ENCODE measurements at regions not wholly inside any gene's neighbourhood (a gene's known extent, or its start where the extent isn't known, plus 50 kb on each side); places are given as distances from the start of the nearest gene placed in this dataset.

DNA sequence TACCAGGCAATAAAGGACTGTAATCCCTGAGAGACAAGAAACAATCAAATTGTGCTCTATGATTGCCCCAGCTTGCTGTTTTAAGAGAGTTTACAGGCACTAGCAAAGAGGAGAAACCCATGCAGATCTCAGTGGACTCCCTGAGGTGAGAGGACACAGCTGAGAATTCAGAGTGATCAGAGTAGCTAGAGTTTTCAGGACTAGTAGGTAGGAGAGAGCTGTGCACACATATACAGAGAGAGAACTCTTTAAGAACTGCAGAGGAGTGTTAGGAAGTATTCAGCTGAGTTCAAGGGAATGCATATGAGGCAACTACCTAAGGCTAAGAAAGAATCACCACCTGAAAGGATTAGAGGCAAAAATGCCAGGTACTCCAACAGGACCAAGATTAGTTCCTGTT lies 904.8 kb downstream of the CDH8 start:
- TF ChIP-seq, protein P1, sequence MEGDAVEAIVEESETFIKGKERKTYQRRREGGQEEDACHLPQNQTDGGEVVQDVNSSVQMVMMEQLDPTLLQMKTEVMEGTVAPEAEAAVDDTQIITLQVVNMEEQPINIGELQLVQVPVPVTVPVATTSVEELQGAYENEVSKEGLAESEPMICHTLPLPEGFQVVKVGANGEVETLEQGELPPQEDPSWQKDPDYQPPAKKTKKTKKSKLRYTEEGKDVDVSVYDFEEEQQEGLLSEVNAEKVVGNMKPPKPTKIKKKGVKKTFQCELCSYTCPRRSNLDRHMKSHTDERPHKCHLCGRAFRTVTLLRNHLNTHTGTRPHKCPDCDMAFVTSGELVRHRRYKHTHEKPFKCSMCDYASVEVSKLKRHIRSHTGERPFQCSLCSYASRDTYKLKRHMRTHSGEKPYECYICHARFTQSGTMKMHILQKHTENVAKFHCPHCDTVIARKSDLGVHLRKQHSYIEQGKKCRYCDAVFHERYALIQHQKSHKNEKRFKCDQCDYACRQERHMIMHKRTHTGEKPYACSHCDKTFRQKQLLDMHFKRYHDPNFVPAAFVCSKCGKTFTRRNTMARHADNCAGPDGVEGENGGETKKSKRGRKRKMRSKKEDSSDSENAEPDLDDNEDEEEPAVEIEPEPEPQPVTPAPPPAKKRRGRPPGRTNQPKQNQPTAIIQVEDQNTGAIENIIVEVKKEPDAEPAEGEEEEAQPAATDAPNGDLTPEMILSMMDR (IDR thresholded peaks at IDR 0.05), result no peak
- TF ChIP-seq POLR2A (IDR thresholded peaks at IDR 0.05), result no peak

All from prostate gland (tissue), 2 donors.